ENCODE measurements at regions not wholly inside any gene's neighbourhood (a gene's known extent, or its start where the extent isn't known, plus 50 kb on each side); places are given as distances from the start of the nearest gene placed in this dataset.

DNA sequence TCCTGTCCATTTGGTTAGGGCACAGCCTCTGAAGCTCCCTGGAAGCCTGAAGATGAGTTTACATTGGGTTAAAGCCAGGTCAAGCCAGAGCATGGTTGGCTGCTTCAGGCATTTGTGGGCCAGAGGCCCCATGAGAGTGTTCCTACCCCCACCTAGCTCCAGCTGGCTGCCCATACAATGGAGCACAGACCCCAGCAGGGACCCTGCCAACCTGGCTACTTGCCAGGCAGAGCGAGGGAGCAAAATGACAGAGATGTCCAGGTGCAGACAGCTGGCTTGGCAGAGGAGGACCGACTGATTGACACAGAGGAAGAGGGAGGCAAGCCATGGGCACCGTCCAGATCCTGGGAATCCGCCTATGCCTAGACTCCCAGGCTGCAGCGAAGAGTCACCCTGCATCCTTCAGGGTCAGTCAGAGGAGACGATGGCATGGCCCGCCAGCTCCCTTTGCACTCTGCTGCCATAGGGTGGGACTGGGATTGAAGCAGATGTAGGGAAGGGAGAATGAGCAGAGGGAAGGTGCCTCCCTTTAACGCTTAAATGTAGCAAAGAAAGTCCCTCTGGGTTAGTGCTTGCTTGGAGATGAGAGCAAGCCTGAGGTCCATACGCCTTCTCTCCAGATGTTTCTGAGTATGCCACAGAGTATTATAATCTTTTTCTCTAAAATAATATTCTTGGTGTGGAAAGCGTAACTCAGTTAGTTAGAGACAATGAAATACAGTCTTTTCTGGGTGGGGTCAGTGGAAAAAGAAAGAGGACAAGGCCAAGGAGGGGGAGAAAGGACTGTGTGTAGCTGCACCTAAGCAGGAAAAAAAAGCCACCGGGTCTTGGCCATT lies 77.6 kb upstream of the FYN start:
- no peak for DNase-seq (ENCODE audit: low spot score)
- TF ChIP-seq, protein P1, sequence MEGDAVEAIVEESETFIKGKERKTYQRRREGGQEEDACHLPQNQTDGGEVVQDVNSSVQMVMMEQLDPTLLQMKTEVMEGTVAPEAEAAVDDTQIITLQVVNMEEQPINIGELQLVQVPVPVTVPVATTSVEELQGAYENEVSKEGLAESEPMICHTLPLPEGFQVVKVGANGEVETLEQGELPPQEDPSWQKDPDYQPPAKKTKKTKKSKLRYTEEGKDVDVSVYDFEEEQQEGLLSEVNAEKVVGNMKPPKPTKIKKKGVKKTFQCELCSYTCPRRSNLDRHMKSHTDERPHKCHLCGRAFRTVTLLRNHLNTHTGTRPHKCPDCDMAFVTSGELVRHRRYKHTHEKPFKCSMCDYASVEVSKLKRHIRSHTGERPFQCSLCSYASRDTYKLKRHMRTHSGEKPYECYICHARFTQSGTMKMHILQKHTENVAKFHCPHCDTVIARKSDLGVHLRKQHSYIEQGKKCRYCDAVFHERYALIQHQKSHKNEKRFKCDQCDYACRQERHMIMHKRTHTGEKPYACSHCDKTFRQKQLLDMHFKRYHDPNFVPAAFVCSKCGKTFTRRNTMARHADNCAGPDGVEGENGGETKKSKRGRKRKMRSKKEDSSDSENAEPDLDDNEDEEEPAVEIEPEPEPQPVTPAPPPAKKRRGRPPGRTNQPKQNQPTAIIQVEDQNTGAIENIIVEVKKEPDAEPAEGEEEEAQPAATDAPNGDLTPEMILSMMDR (IDR thresholded peaks at IDR 0.05; ENCODE audit: extremely low read depth, missing control alignments): no peak

DNA sequence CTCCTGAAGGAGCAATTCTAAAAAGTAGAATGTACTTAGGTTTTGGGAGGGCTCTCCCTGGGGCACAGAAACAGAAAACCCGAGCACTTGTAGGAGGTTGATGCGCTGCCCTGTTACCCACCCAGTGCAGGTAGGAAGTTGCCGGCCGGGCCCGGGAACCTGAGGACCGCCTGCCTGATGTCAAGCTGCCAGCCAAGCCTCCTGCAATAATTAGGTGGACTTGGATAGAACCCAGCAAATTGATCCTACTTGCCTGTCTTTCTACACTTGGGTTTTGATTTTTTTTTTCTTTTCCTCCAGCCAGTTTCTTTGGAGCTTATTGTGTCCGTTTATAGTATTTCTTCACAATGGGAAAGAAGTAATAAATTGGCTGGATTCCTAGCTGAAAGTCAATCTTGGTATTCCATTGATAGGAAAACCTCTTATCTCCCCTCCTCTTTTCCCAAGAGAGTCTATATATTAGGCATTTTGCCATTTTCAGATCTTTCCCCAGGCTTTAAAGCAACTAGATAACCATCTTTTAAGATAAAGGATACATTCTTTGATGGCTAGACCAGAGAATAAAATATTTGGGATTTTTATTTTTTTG lies 78.3 kb upstream of the FYN start:
- no peak for DNase-seq (ENCODE audit: low spot score)
- TF ChIP-seq, protein P1 (IDR thresholded peaks at IDR 0.05; ENCODE audit: extremely low read depth, missing control alignments): no peak

GRCh38 chr6:111952274-111952673 lies 79.0 kb upstream of the FYN start:
- TF ChIP-seq, protein P1 (IDR thresholded peaks at IDR 0.05; ENCODE audit: extremely low read depth, missing control alignments): no peak
- no peak for DNase-seq (ENCODE audit: low spot score)

GRCh38 chr6:111952821-111953540 lies 79.7 kb upstream of the FYN start:
- TF ChIP-seq, protein P1 (IDR thresholded peaks at IDR 0.05; ENCODE audit: extremely low read depth, missing control alignments): no peak
- DNase-seq (ENCODE audit: low spot score): peak; percentile 18

- DNase-seq (ENCODE audit: low spot score): no peak
- TF ChIP-seq, protein P1 (IDR thresholded peaks at IDR 0.05; ENCODE audit: extremely low read depth, missing control alignments): no peak
Observed at GRCh38 chr6:111956098-111956497, 82.8 kb upstream of the FYN start.

GRCh38 chr6:111957623-111958315 lies 84.5 kb upstream of the FYN start:
- no peak for DNase-seq (ENCODE audit: low spot score)
- TF ChIP-seq, protein P1 (IDR thresholded peaks at IDR 0.05; ENCODE audit: extremely low read depth, missing control alignments): no peak

All from GM20000 (cell line).